ENCODE measurements at regions not wholly inside any gene's neighbourhood (a gene's known extent, or its start where the extent isn't known, plus 50 kb on each side); places are given as distances from the start of the nearest gene placed in this dataset.

DNA sequence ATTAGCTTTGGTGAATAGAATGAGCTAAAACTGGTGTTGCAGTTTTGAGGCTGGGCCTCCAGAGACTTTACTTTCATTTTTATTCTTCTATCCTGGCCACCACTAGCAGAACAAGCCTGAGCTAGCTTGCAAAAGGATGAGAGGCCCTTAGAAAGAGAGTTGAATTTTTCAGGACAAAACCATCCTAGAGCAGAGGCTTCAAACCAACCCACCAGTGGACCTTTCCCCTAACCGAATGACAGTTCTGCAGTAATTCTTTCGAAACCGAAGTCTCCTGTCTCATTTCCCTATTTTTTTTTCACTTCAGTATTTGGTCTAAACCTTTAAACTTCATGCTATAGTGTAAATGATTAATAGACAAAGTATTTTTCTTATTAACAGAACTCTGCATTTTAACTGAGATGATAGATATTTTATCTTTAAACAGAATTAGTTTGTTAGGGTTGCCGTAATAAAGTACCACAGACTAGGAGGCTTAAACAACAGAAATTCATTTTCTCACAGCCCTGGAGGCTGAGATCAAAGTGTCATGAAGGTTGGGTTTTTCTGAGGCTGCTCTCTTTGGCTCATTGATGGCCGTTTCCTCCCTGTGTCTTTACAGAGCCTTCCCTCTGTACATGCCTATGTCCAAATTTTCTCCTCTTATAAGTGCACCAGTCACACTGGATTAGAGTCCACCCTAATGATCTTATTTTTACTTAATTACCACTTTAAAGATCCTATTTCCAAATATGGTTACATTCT, 80.6 kb upstream of the PAK5 start:
- no peak for DNase-seq

DNA sequence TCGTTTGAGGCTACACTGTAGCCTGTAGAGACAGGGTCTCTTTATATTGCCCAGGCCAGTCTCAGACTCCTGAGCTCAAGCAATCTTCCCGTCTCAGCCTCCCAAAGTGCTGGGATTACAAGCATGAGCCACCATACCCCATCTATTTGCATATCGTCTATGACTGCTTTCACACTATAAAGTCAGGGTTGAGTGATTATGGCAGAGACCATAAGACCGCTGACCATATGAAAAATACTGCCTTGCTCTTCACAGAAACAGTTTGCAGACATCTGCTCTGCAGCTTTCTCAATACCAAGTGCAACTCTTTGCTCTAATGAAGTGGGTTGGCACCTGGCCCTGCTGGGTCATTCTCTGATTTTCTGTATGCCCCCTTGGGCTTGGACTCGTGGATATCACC, 79.5 kb upstream of the PAK5 start:
- DNase-seq, result peak in 1 of 2 experiments; percentile 11

DNA sequence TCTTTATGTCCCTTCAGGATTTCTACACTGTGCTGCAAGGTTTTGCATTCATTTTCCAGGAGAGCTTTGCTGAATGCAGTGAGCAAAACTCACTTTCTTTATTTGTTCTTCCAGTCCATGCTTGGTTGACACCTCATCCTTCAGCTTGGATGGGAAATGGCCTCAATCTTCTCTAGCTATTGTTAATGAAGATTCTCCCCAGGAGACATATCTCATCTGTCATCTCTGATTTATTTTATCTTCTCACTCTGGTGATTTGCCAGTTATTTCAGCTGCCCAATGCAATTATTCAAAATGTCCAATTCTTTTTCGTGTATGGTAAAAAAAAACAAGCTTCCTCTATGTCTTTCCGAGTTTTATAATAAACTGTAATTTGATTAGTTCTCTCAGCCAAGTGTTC, 77.9 kb upstream of the PAK5 start:
- no peak for DNase-seq

DNA sequence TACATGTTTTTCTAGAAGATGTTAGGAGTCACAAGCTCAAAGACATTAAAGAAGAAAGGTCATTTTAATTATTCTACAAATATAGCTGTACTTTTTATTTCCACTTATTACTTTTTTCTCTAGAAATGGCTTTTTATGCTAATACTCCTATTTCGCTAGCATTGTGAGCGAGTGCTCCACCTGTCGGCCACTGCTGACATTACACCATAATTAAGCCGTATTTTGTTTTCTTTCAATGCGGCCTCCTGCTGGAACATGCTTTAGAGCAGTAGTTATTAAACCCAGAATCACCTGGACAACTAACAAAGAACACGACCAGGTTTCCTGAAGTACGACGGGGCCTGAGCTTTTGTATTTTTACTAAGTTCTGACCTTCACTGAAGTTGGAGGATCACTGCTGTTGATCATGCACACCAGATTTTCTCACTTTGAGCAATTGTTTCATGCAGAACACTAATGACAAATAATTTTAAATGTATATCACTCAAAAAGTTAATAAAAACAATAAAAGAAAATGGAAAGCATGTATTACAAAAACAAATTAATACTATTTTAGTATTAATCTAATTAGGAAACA, 74.1 kb upstream of the PAK5 start:
- peak in 1 of 2 experiments; percentile 47 for DNase-seq

DNA sequence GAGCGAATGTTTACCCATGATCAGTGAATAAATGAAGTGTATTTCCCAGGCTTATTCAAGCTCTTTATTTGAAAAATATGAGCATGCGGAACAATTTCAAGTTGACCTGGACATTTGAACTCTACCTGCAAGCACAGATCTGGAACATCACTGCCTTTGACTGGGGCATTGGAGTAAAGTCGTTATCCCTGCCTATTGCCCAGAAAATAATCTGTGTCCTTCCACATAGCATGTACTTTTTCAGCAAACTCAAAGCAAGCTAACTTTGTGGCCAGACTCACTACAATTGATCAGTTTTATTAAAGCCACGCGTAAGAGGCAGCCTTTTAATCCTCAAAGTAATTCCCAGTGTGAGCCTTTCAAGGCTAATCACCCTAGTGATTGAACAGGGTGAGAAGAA, 73.4 kb upstream of the PAK5 start:
- no peak for DNase-seq

DNA sequence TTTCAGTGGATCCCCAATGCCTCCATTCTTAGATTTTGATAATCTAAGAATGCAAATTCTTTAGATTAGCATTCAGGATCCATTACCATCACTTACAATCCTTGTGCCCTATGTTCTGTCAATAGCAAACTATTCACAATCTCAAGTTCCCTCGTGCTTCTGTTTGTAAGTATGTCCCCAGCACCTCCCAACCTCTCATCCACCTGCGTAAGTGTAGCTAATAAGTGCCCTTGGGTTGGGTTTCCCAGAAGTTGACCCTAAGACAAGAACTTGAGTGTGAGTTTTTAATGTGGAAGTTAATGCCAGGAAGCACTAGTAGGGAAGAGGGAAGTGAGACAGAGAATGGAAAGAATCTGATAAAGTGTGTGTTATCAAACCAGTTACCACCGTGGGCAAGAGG, 72.6 kb upstream of the PAK5 start:
- no peak for DNase-seq

DNA sequence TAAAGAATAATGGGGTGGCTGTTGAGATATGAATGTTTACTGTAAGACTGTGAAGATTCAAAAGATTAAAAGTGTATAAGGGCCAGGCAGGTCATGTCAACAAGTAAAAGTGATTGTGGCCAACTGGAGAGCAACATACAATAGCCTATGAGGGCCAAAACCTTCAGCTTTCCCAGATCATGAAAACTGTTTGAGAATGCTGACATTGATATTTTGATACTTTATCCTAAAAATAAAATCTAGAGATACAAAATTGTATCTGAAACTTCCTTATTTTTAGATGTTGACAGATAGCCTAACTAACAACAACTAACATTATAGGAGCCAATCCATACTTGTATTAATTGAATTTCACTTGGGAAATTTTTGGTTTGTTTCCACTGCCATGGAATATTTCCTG, 70.3 kb upstream of the PAK5 start:
- DNase-seq, result no peak

DNA sequence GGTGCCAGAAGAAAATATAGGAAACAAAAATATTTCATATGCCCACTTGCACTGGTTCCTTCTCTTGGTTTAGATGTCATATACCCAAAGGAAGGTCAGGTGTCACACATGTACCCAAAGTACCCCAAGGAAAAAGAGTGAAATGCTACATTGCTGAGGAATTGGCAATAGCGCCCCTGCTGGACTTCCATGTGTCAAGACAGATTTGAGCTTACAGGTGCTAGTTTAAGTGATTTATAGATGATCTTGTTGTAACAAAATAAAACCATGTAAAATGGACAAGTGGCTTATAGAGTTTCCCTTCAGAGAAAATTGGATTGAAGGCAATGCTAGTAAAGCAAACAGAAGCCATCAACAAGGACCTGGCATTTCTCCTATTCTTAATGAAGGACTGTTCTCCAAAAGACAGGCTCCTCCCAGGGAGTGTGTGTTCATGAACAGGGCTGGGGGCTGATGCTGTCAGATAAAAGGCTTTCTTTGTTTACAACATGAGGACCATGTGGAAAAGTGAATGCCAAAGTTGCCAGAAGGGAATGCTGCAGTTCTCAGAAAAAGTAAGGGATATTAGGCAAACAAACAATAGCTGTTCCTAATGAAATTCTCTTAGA, 64.3 kb upstream of the PAK5 start:
- DNase-seq, result peak in 1 of 2 experiments; percentile 30

DNA sequence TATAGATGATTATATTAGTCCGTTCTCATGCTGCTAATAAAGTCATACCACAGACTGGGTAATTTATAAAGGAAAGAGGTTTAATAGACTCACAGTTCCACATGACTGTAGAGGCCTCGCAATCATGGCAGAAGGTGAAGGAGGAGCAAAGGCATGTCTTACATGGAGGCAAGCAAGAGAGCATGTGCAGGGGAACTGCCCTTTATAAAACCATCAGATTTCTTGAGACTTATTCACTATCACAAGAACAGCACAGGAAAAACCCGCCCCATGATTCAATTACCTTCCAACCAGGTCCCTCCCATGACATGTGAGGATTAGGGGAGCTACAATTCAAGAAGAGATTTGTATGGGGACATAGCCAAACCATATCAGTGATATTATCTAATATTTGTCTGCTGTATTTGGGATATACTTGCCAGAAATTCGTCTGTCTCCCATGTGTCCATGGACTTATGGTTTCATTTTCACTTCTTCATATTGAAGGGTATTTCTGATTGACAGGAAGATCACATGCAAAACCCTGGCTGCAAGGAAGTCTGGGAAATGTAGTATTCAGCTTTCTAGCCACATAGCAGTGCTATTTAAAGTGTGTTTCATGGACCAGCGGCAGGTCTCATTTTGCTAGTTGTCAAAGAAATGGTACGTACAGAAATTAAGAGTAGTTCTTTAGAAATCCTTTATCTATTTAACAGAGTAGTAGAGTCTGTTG, 50.5 kb upstream of the PAK5 start:
- no peak for DNase-seq
